ENCODE measurements at regions not wholly inside any gene's neighbourhood (a gene's known extent, or its start where the extent isn't known, plus 50 kb on each side); places are given as distances from the start of the nearest gene placed in this dataset.

- no peak overlapping the region for H3K4me2 ChIP-seq
- H4K20me1 ChIP-seq (ENCODE audit: insufficient read depth, poor library complexity, severe bottlenecking), result no peaks in the 10 kb centered on the region
- H3K36me3 ChIP-seq (replicated peaks; ENCODE audit: insufficient read depth, low read depth), result no peaks in the 10 kb centered on the region
- H3K79me2 ChIP-seq, result no peaks in the 10 kb centered on the region
- WGBS (ENCODE audit: low lambda C conversion rate, missing lambda C conversion rate), result 63% methylated on average over 8 of the region's 8 CpGs
- no peak for DNase-seq (ENCODE audit: low spot score)
- no peaks in the 10 kb centered on the region for H3K9me2 ChIP-seq (replicated peaks; ENCODE audit: insufficient read depth)
- no peak for TF ChIP-seq EZH2 (IDR thresholded peaks at IDR 0.05; ENCODE audit: borderline replicate concordance)
- H3K27ac ChIP-seq, result no peak overlapping the region
- no peaks in the 10 kb centered on the region for H3K27me3 ChIP-seq
- H2AFZ ChIP-seq, result no peak overlapping the region
- no peaks in the 10 kb centered on the region for H3K4me1 ChIP-seq (ENCODE audit: insufficient read depth)
- no peaks in the 10 kb centered on the region for H3K9me3 ChIP-seq (ENCODE audit: low read depth)
- no peak overlapping the region for H3K4me3 ChIP-seq
These were observed 141.9 kb upstream of the CDH5 start for GRCh38 chr16:66224626-66225025.

- WGBS (ENCODE audit: low lambda C conversion rate, missing lambda C conversion rate), result 88% methylated on average over 2 of the region's 2 CpGs
- TF ChIP-seq, protein P1, sequence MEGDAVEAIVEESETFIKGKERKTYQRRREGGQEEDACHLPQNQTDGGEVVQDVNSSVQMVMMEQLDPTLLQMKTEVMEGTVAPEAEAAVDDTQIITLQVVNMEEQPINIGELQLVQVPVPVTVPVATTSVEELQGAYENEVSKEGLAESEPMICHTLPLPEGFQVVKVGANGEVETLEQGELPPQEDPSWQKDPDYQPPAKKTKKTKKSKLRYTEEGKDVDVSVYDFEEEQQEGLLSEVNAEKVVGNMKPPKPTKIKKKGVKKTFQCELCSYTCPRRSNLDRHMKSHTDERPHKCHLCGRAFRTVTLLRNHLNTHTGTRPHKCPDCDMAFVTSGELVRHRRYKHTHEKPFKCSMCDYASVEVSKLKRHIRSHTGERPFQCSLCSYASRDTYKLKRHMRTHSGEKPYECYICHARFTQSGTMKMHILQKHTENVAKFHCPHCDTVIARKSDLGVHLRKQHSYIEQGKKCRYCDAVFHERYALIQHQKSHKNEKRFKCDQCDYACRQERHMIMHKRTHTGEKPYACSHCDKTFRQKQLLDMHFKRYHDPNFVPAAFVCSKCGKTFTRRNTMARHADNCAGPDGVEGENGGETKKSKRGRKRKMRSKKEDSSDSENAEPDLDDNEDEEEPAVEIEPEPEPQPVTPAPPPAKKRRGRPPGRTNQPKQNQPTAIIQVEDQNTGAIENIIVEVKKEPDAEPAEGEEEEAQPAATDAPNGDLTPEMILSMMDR (IDR thresholded peaks at IDR 0.05; ENCODE audit: poor library complexity), result no peak
- no peak for TF ChIP-seq EZH2 (IDR thresholded peaks at IDR 0.05; ENCODE audit: borderline replicate concordance)
- TF ChIP-seq EZH2phosphoT487 (IDR thresholded peaks at IDR 0.05; ENCODE audit: low read depth, severe bottlenecking, unreplicated experiment), result no peak
These were observed 142.3 kb upstream of the CDH5 start for GRCh38 chr16:66224186-66224585.

DNA sequence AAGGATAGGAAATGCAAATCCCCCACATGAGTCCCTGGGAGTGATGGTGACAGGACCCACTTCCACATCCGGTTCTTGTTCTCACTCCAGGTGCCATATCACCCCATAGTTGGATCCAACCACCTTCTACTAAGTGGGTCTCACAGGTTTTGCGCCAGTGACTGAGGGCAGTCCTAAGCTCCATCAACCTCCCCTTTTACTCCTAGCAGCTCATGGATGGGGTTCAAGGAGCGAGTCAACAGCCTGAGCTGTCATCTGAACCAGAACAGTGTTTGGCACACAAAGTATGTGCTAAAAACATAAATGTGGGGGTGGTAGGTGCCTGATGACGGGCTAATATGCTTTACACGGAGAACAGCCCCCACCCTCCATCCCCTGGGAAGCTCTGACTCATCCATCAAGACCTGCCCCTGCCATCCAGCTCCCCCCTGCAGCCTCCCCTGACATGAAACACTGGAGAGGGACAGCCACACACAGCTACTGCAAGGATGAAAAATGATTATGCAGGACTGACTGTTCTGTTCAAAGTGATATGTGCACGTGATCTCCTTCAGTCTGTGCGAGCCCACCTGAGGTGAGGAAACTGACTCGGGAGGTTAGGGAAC is 143.2 kb upstream of the CDH5 start:
- WGBS (ENCODE audit: low lambda C conversion rate, missing lambda C conversion rate), result 62% methylated on average over 8 of the region's 8 CpGs
- Histone ChIP-seq H3K9me3 (ENCODE audit: low read depth) (no peaks in the 10 kb centered on the region), H4K20me1 (ENCODE audit: insufficient read depth, poor library complexity, severe bottlenecking) (no peaks in the 10 kb centered on the region), H3K27me3 (no peaks in the 10 kb centered on the region), H3K79me2 (no peaks in the 10 kb centered on the region), H3K27ac (no peak overlapping the region), H3K4me3 (no peak overlapping the region), H2AFZ (no peak overlapping the region), H3K36me3 (replicated peaks; ENCODE audit: insufficient read depth, low read depth) (no peaks in the 10 kb centered on the region), H3K9me2 (replicated peaks; ENCODE audit: insufficient read depth) (no peaks in the 10 kb centered on the region), H3K4me1 (ENCODE audit: insufficient read depth) (no peaks in the 10 kb centered on the region), H3K4me2 (no peak overlapping the region)
- TF ChIP-seq, protein P1 (IDR thresholded peaks at IDR 0.05; ENCODE audit: poor library complexity), result no peak
- TF ChIP-seq EZH2phosphoT487 (IDR thresholded peaks at IDR 0.05; ENCODE audit: low read depth, severe bottlenecking, unreplicated experiment) (no peak), EZH2 (IDR thresholded peaks at IDR 0.05; ENCODE audit: borderline replicate concordance) (no peak)
- no peak for DNase-seq (ENCODE audit: low spot score)

More at GRCh38 chr16:66224186-66224585, 142.3 kb upstream of the CDH5 start:
- Histone ChIP-seq H3K4me1 (ENCODE audit: insufficient read depth) (no peaks in the 10 kb centered on the region), H4K20me1 (ENCODE audit: insufficient read depth, poor library complexity, severe bottlenecking) (no peaks in the 10 kb centered on the region), H3K36me3 (replicated peaks; ENCODE audit: insufficient read depth, low read depth) (no peaks in the 10 kb centered on the region), H3K4me2 (no peak overlapping the region), H2AFZ (no peak overlapping the region), H3K27me3 (no peaks in the 10 kb centered on the region), H3K4me3 (no peak overlapping the region), H3K9me3 (ENCODE audit: low read depth) (no peaks in the 10 kb centered on the region), H3K79me2 (no peaks in the 10 kb centered on the region), H3K27ac (no peak overlapping the region), H3K9me2 (replicated peaks; ENCODE audit: insufficient read depth) (no peaks in the 10 kb centered on the region)
- DNase-seq (ENCODE audit: low spot score), result no peak

DNA sequence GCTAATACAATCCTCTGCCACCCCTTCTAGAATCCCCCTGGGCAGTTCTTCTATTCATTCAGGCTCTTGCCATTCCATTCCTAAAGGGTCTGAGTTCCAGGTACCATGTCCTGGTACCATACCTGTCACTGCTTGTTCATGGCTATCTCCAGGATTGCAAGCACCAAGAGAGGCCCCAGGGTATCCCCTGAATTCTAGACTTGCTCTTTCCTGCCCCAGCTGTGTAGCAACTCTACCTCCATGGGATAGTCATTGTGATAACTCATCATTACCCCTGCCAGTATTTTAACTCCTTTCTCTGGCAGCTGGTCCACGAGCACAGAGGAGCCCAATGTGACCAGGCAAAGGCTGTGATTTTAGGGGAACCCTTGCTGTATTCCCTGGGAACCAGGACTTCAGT is 143.7 kb upstream of the CDH5 start:
- Histone ChIP-seq H2AFZ (no peak overlapping the region), H3K4me1 (ENCODE audit: insufficient read depth) (no peaks in the 10 kb centered on the region), H3K27ac (no peak overlapping the region), H4K20me1 (ENCODE audit: insufficient read depth, poor library complexity, severe bottlenecking) (no peaks in the 10 kb centered on the region), H3K9me2 (replicated peaks; ENCODE audit: insufficient read depth) (no peaks in the 10 kb centered on the region), H3K9me3 (ENCODE audit: low read depth) (no peaks in the 10 kb centered on the region), H3K4me2 (no peak overlapping the region), H3K4me3 (no peak overlapping the region), H3K36me3 (replicated peaks; ENCODE audit: insufficient read depth, low read depth) (no peaks in the 10 kb centered on the region), H3K79me2 (no peaks in the 10 kb centered on the region), H3K27me3 (no peaks in the 10 kb centered on the region)
- 88% methylated on average over 1 of the region's 1 CpG for WGBS (ENCODE audit: low lambda C conversion rate, missing lambda C conversion rate)
- DNase-seq (ENCODE audit: low spot score), result no peak
- TF ChIP-seq, protein P1 (IDR thresholded peaks at IDR 0.05; ENCODE audit: poor library complexity), result no peak
- TF ChIP-seq EZH2 (IDR thresholded peaks at IDR 0.05; ENCODE audit: borderline replicate concordance) (no peak), EZH2phosphoT487 (IDR thresholded peaks at IDR 0.05; ENCODE audit: low read depth, severe bottlenecking, unreplicated experiment) (no peak)
